HepG2 (cell line): ENCODE measurements at regions not wholly inside any gene's neighbourhood (a gene's known extent, or its start where the extent isn't known, plus 50 kb on each side); places are given as distances from the start of the nearest gene placed in this dataset.

Source experiments
- CTCF ChIP-seq: sonication (generic); formaldehyde crosslinking; IDR thresholded peaks from 2 replicates; pipeline ENCODE4 v1.5.0; 2020; ENCODE audit warnings: mild to moderate bottlenecking, missing genetic modification reagents, moderate library complexity
- POLR2AphosphoS5 ChIP-seq: IDR thresholded peaks from 2 replicates; pipeline ENCODE4 v1.6.1; 2012; ENCODE audit warnings: low read depth, low read length
- ZNF724P ChIP-seq: sonication (generic); formaldehyde crosslinking; IDR thresholded peaks from 2 replicates; pipeline ENCODE4 v1.8.0; 2022; ENCODE audit warnings: missing genetic modification reagents, borderline replicate concordance

- no peak for TF ChIP-seq ZNF724P (CRISPR knock-in tag)
- TF ChIP-seq POLR2AphosphoS5: no peak
- no peak for TF ChIP-seq CTCF (CRISPR knock-in tag)
Observed at GRCh38 chr18:41269294-41269693, 685.7 kb upstream of the PIK3C3 start.
